Keratinocyte (primary cell): ENCODE measurements at regions not wholly inside any gene's neighbourhood (a gene's known extent, or its start where the extent isn't known, plus 50 kb on each side); places are given as distances from the start of the nearest gene placed in this dataset.

ENCODE experiments used
- EZH2 ChIP-seq: IDR thresholded peaks from one replicate; pipeline ENCODE4 v1.6.1; 2012; ENCODE audit warnings: inconsistent platforms, mild to moderate bottlenecking, low read length, moderate library complexity
- TF ChIP-seq, protein P1 (sequence below), 3 experiments: IDR thresholded peaks in 1 of 3; conservative IDR thresholded peaks in 1 of 3; optimal IDR thresholded peaks in 1 of 3; 2 replicates in 2 of 3; 3 replicates in 1 of 3; pipeline versions ENCODE3 to v1.5.1; 2011; ENCODE audit warnings: low read length in 3 of 3, mild to moderate bottlenecking in 3 of 3, moderate library complexity in 2 of 3, control low read depth in 1 of 3, inconsistent platforms in 1 of 3; ENCODE audit not compliant: insufficient read depth in 2 of 3; ENCODE audit errors: extremely low read depth in 1 of 3

DNA sequence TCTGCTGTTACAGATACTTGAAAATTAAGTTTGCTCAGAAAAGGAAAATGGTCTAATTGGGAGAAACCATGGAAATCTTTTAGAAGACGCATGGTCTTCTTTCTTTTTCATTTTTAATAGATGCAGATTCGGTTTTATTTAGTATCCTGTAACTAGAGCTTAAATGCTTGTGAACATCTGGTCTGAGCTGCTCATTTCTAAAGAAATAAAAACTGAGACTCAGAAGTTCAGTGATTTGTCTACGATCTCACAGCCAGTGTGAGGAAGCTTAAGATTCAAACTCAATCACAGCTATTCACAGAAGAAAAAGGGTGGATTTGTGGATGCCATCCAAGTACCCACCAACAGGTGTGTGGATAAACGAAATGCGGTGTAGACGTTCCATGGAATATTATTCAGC is 80.0 kb upstream of the TIAM1 start:
- no peak for TF ChIP-seq EZH2
- TF ChIP-seq, protein P1, sequence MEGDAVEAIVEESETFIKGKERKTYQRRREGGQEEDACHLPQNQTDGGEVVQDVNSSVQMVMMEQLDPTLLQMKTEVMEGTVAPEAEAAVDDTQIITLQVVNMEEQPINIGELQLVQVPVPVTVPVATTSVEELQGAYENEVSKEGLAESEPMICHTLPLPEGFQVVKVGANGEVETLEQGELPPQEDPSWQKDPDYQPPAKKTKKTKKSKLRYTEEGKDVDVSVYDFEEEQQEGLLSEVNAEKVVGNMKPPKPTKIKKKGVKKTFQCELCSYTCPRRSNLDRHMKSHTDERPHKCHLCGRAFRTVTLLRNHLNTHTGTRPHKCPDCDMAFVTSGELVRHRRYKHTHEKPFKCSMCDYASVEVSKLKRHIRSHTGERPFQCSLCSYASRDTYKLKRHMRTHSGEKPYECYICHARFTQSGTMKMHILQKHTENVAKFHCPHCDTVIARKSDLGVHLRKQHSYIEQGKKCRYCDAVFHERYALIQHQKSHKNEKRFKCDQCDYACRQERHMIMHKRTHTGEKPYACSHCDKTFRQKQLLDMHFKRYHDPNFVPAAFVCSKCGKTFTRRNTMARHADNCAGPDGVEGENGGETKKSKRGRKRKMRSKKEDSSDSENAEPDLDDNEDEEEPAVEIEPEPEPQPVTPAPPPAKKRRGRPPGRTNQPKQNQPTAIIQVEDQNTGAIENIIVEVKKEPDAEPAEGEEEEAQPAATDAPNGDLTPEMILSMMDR (optimal IDR thresholded peaks at IDR 0.05 in 1 of 3, IDR thresholded peaks at IDR 0.05 in 1 of 3, conservative IDR thresholded peaks at IDR 0.05 in 1 of 3; ENCODE audit: extremely low read depth in 1 of 3, insufficient read depth in 2 of 3, low read length in 3 of 3): no peak
